K562 (cell line): ENCODE measurements at regions not wholly inside any gene's neighbourhood (a gene's known extent, or its start where the extent isn't known, plus 50 kb on each side); places are given as distances from the start of the nearest gene placed in this dataset.

Experiments
- ATAC-seq: fragments of 200-7000 bp; cut with Tn5 transposase; 3 replicates; pipeline ENCODE4 v1.9.1; 2020; ENCODE audit warnings: moderate library complexity
- BruUV-seq: library from RNA; stranded (reverse); fragments of 400-500 nt; replicated peaks from 2 replicates; lab custom pipeline; 2021; lab: Mats Ljungman, UMichigan
- CTCF ChIA-PET: fragments of 300-600 bp; formaldehyde crosslinking; extraction: SDS; loops from one replicate; lab custom pipeline; 2021; ENCODE audit warnings: low intra/inter-chr PET ratio; lab: Yijun Ruan, JAX
- POLR2A ChIA-PET: fragments of 300-600, 350-650 bp; sonication (Branson Sonifier 250); formaldehyde crosslinking; extraction: SDS; loops from one replicate; lab custom pipeline; 2021; ENCODE audit warnings: antibody characterized with exemption, inconsistent platforms; lab: Yijun Ruan, JAX
- DNase-seq, 4 experiments: peaks; one replicate each; pipeline versions ENCODE4 v3.0.0 to v3.0.0-alpha.2; 2011 to 2018; ENCODE audit warnings: low spot score in 3 of 4, mixed read lengths in 3 of 4; ENCODE audit errors: extremely low read depth in 1 of 4
- FAIRE-seq: peaks from 2 replicates; lab custom pipeline; 2011; peaks lifted over from hg19 to GRCh38; lab: Jason Lieb, UNC
- H2AFZ ChIP-seq: 2 replicates; pipeline ENCODE4 v1.6.0; 2011; ENCODE audit warnings: low read depth, low read length, control low read depth, inconsistent platforms
- H3K27ac ChIP-seq: fragments of 200-600 bp; 3 replicates; pipeline ENCODE4 v1.8.0; 2011; ENCODE audit warnings: low read depth, mild to moderate bottlenecking, control low read depth, inconsistent platforms, low read length, moderate library complexity, mixed read lengths; ENCODE audit errors: extremely low read depth
- H3K27me3 ChIP-seq, 2 experiments: fragments of 300-600 bp in 1 of 2; 2 replicates in 1 of 2; 3 replicates in 1 of 2; pipeline versions ENCODE4 v1.6.0 to v1.8.0; 2011; ENCODE audit warnings: inconsistent platforms in 2 of 2, low read length in 2 of 2, mild to moderate bottlenecking in 1 of 2, mixed read lengths in 1 of 2, moderate library complexity in 1 of 2; ENCODE audit not compliant: control insufficient read depth in 2 of 2, insufficient read depth in 2 of 2
- H3K36me3 ChIP-seq: fragments of 300-600 bp; 3 replicates; pipeline ENCODE4 v1.8.0; 2011; ENCODE audit warnings: mild to moderate bottlenecking, low read length, inconsistent platforms; ENCODE audit not compliant: control insufficient read depth, insufficient read depth
- H3K4me1 ChIP-seq, 2 experiments: fragments of 200-600 bp in 1 of 2; replicated peaks in 1 of 2; 2 replicates in 1 of 2; 3 replicates in 1 of 2; pipeline versions ENCODE4 v1.5.1 to v1.8.0; 2011; ENCODE audit warnings: inconsistent platforms in 2 of 2, low read length in 2 of 2, mild to moderate bottlenecking in 1 of 2, mixed read lengths in 1 of 2, moderate library complexity in 1 of 2; ENCODE audit not compliant: control insufficient read depth in 2 of 2, insufficient read depth in 2 of 2
- H3K4me2 ChIP-seq: 2 replicates; pipeline ENCODE4 v1.6.1; 2011; ENCODE audit warnings: low read length, control low read depth, inconsistent platforms, mixed read lengths; ENCODE audit not compliant: insufficient read depth
- H3K4me3 ChIP-seq: fragments of 200-600 bp; sonication (generic), shearing (Covaris generic); 2 replicates; pipeline ENCODE4 v1.5.1; 2016; ENCODE audit warnings: control low read depth, inconsistent platforms
- H3K79me2 ChIP-seq: fragments of 200-600 bp; 3 replicates; pipeline ENCODE4 v1.8.0; 2011; ENCODE audit warnings: low read length, inconsistent platforms; ENCODE audit not compliant: control insufficient read depth, insufficient read depth
- H3K9ac ChIP-seq, 2 experiments: 2 replicates each; pipeline versions ENCODE4 v1.6.0 to v1.6.1; 2011; ENCODE audit warnings: low read depth in 2 of 2, low read length in 2 of 2, control low read depth in 1 of 2, inconsistent platforms in 1 of 2, mild to moderate bottlenecking in 1 of 2, mixed read lengths in 1 of 2; ENCODE audit not compliant: insufficient read depth in 1 of 2
- H3K9me1 ChIP-seq: one replicate; pipeline ENCODE4 v1.6.0; 2011; ENCODE audit warnings: inconsistent platforms, mild to moderate bottlenecking, low read length, moderate library complexity; ENCODE audit not compliant: control insufficient read depth, insufficient read depth
- H3K9me3 ChIP-seq: replicated peaks from 2 replicates; pipeline ENCODE4 v1.5.1; 2011; ENCODE audit warnings: low read depth, low read length, inconsistent platforms; ENCODE audit not compliant: control insufficient read depth, insufficient read depth
- H4K20me1 ChIP-seq: replicated peaks from 2 replicates; pipeline ENCODE4 v1.6.1; 2011; ENCODE audit warnings: low read length, inconsistent platforms, mixed read lengths; ENCODE audit not compliant: control insufficient read depth, insufficient read depth
- ARID2 ChIP-seq: fragments of 450-650 bp; IDR thresholded peaks from 2 replicates; pipeline ENCODE4 v1.6.1; 2017; ENCODE audit warnings: antibody characterized with exemption, mild to moderate bottlenecking
- ATF4 ChIP-seq: fragments of 450-650 bp; formaldehyde crosslinking; IDR thresholded peaks from 2 replicates; pipeline ENCODE4 v1.4.0; 2022; ENCODE audit warnings: mild to moderate bottlenecking, moderate library complexity
- CTCFL ChIP-seq: IDR thresholded peaks from 2 replicates; pipeline ENCODE4 v1.6.1; 2011; ENCODE audit warnings: borderline replicate concordance, low read depth, mild to moderate bottlenecking, moderate library complexity, low read length; ENCODE audit not compliant: insufficient read depth, poor library complexity, severe bottlenecking
- EP300 ChIP-seq: IDR thresholded peaks from 2 replicates; pipeline ENCODE4 v1.6.1; 2012; ENCODE audit warnings: low read length, improper control_type of control experiment
- HSF4 ChIP-seq: fragments of 250-450 bp; sonication (Bioruptor Pico); IDR thresholded peaks from 2 replicates; pipeline ENCODE4 v2.1.2; 2022; ENCODE audit warnings: mild to moderate bottlenecking, moderate library complexity, borderline replicate concordance
- JUNB ChIP-seq: fragments of 450-650 bp; formaldehyde crosslinking; conservative IDR thresholded peaks from 2 replicates; pipeline ENCODE4 v1.4.0; 2020; ENCODE audit warnings: mild to moderate bottlenecking
- KLF16 ChIP-seq: IDR thresholded peaks from 2 replicates; pipeline ENCODE4 v1.6.1; 2016; ENCODE audit warnings: antibody characterized with exemption
- MEIS2 ChIP-seq: fragments of 450-650 bp; IDR thresholded peaks from 2 replicates; pipeline ENCODE4 v1.6.1; 2014; ENCODE audit warnings: mild to moderate bottlenecking; ENCODE audit not compliant: partially characterized antibody
- TBL1XR1 ChIP-seq, 2 experiments: IDR thresholded peaks; 2 replicates each; pipeline ENCODE4 v1.6.1; 2012; ENCODE audit warnings: improper control_type of control experiment in 2 of 2, low read length in 2 of 2, mild to moderate bottlenecking in 1 of 2
- ZBTB33 ChIP-seq: sonication (generic); formaldehyde crosslinking; IDR thresholded peaks from 2 replicates; pipeline ENCODE4 v1.8.1; 2023; ENCODE audit warnings: mild to moderate bottlenecking, missing genetic modification reagents
- ZNF217 ChIP-seq: sonication (generic); formaldehyde crosslinking; IDR thresholded peaks from 2 replicates; pipeline ENCODE4 v1.8.0; 2022; ENCODE audit warnings: mild to moderate bottlenecking, missing genetic modification reagents
- ZNF232 ChIP-seq: sonication (generic); formaldehyde crosslinking; IDR thresholded peaks from 2 replicates; pipeline ENCODE4 v1.8.0; 2022; ENCODE audit warnings: mild to moderate bottlenecking, missing genetic modification reagents
- WGBS: fragments of 100-300 bp; shearing (Covaris generic); methylation state at CpG from one replicate; pipeline ENCODE4 v1.1.6; 2016; ENCODE audit warnings: low coverage, mixed read lengths; ENCODE audit not compliant: insufficient coverage; ENCODE audit errors: missing lambda C conversion rate; 5-methylcytosine and 5-hydroxymethylcytosine counted together
- in situ Hi-C: fragments of 300-500 bp; cut with MboI; formaldehyde crosslinking; loops from 4 replicates; pipeline ENCODE4 v1.15.0; 2018; ENCODE audit warnings: inconsistent platforms, mixed read lengths
- intact Hi-C: fragments of 100-400 bp; cut with micrococcal nuclease; formaldehyde crosslinking; loops from 2 replicates; pipeline ENCODE4 v1.14.2; 2022

GRCh38 chr16:87188104-87188503, 129.1 kb downstream of the C16orf95 start:
- Histone ChIP-seq H3K36me3 (no peaks in the 10 kb centered on the region), H3K9me3 (peaks cover 7% of the 10 kb centered on the region), H3K4me3 (no peak overlapping the region), H3K27ac (no peak overlapping the region)
- 8% methylated on average over 4 of the region's 8 CpGs for WGBS
- no peak for DNase-seq
- POLR2A ChIA-PET = no interaction called here
- TF ChIP-seq MEIS2 = no peak
- TF ChIP-seq ATF4 = no peak
- TF ChIP-seq ZNF232 (CRISPR knock-in tag) = no peak
- no peak for TF ChIP-seq ZNF217
- TF ChIP-seq, all 486 proteins: peak for 0
- Histone ChIP-seq H4K20me1 (no peaks in the 10 kb centered on the region), H3K27me3 (peaks cover 8 to 47% of the 10 kb centered on the region in 2 experiments; a peak in 3 of 5 replicates), H2AFZ (no peak overlapping the region), H3K9ac (no peak overlapping the region), H3K9me1 (no peaks in the 10 kb centered on the region), H3K4me1 (no peaks in the 10 kb centered on the region), H3K4me2 (no peak overlapping the region), H3K79me2 (no peaks in the 10 kb centered on the region)
- ATAC-seq = no peak
- in situ Hi-C loops = no loop called here
- intact Hi-C loops = no loop called here
- no peak for FAIRE-seq
- CTCF ChIA-PET = no interaction called here
- no TSS peak for BruUV-seq

- ATAC-seq = no peak
- H3K9ac ChIP-seq = no peak overlapping the region
- no peak overlapping the region for H3K4me2 ChIP-seq
- peaks cover 7% of the 10 kb centered on the region for H3K9me3 ChIP-seq
- POLR2A ChIA-PET = no interaction called here
- H3K4me3 ChIP-seq = no peak overlapping the region
- intact Hi-C loops (no loop called here), in situ Hi-C loops (no loop called here)
- no peak overlapping the region for H3K27ac ChIP-seq
- no peaks in the 10 kb centered on the region for H3K36me3 ChIP-seq
- no peaks in the 10 kb centered on the region for H3K9me1 ChIP-seq
- H2AFZ ChIP-seq = no peak overlapping the region
- FAIRE-seq = no peak
- WGBS = 5% methylated on average over 8 of the region's 8 CpGs
- no peaks in the 10 kb centered on the region for H3K4me1 ChIP-seq
- DNase-seq = no peak
- peaks cover 12 to 43% of the 10 kb centered on the region in 2 experiments; a peak in 3 of 5 replicates for H3K27me3 ChIP-seq
- CTCF ChIA-PET = no interaction called here
- H4K20me1 ChIP-seq = no peaks in the 10 kb centered on the region
- no TSS peak for BruUV-seq
- H3K79me2 ChIP-seq = no peaks in the 10 kb centered on the region
- no peak for TF ChIP-seq ZBTB33
- no peak for TF ChIP-seq EP300
- TF ChIP-seq TBL1XR1 (IDR thresholded peaks at IDR 0.05; ENCODE audit: low read length in 2 of 2) = no peak
- TF ChIP-seq HSF4 (CRISPR knock-in tag) = no peak
- TF ChIP-seq CTCFL = no peak
- TF ChIP-seq JUNB = no peak
- no peak for TF ChIP-seq ARID2
- TF ChIP-seq KLF16 = no peak
These were observed 127.8 kb downstream of the C16orf95 start for GRCh38 chr16:87189426-87189825.
